ENCODE measurements at regions not wholly inside any gene's neighbourhood (a gene's known extent, or its start where the extent isn't known, plus 50 kb on each side); places are given as distances from the start of the nearest gene placed in this dataset.

GRCh38 chr3:73680391-73681095 lies 55.8 kb upstream of the PDZRN3 start:
- no peak for DNase-seq
- in situ Hi-C loops (cut with MboI; ENCODE audit: low pct_unique_long_range_greater_than_20kb, low sequenced_read_pairs) = no loop called here

GRCh38 chr3:73677336-73678024 lies 52.7 kb upstream of the PDZRN3 start:
- no peak for DNase-seq
- in situ Hi-C loops (cut with MboI; ENCODE audit: low pct_unique_long_range_greater_than_20kb, low sequenced_read_pairs) = no loop called here
